ENCODE measurements at regions not wholly inside any gene's neighbourhood (a gene's known extent, or its start where the extent isn't known, plus 50 kb on each side); places are given as distances from the start of the nearest gene placed in this dataset.

GRCh38 chr12:38995249-38995648 is 89.9 kb upstream of the CPNE8 start (continued):
- TF ChIP-seq YY1 (IDR thresholded peaks at IDR 0.05; ENCODE audit: borderline replicate concordance in 1 of 3, control insufficient read depth in 1 of 3, extremely low read depth in 1 of 3, insufficient read depth in 3 of 3, insufficient read length in 1 of 3, insufficient replicate concordance in 2 of 3, low read depth in 1 of 3, low read length in 2 of 3) (no peak), STAT5A (IDR thresholded peaks at IDR 0.05; ENCODE audit: borderline replicate concordance, low read length) (no peak), SETDB1 (IDR thresholded peaks at IDR 0.05; ENCODE audit: low read length) (no peak), LEF1 (IDR thresholded peaks at IDR 0.05) (no peak)

DNA sequence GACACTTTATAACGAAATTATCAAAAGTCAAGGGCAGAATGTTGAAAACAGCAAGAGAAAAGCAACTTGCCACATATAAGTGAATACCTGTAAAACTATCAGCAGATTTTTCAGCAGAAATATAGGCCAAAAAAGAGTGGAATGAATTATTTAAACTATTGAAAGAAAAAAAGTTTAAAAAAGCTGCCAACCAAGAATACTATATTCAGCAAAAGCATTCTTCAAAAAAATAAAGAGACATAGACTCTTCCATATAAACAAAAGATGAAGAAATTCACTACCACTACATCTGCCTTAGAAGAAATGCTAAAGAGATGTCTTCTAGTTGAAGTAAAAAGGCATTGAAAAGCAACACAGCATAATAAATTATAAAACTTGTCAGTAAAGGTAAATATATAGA is 80.6 kb upstream of the CPNE8 start:
- ATAC-seq (no peak), FAIRE-seq (no peak), DNase-seq (ENCODE audit: extremely low read depth in 1 of 4, low spot score in 3 of 4) (no peak)
- H3K36me3 ChIP-seq (ENCODE audit: control insufficient read depth, insufficient read depth, low read length), result no peaks in the 10 kb centered on the region
- H4K20me1 ChIP-seq (replicated peaks; ENCODE audit: control insufficient read depth, insufficient read depth, low read length), result no peaks in the 10 kb centered on the region
- 0% methylated on average over 1 of the region's 1 CpG for WGBS (ENCODE audit: insufficient coverage, low coverage, missing lambda C conversion rate)
- H2AFZ ChIP-seq (ENCODE audit: low read depth, low read length), result no peak overlapping the region
- POLR2A ChIA-PET, result no interaction called here
- no peaks in the 10 kb centered on the region for H3K4me1 ChIP-seq (replicated peaks in 1 of 2; ENCODE audit: control insufficient read depth in 2 of 2, insufficient read depth in 2 of 2, low read length in 2 of 2)
- TF ChIP-seq SMAD3 (CRISPR knock-in tag; conservative IDR thresholded peaks at IDR 0.05) (no peak), CBX2 (IDR thresholded peaks at IDR 0.05; ENCODE audit: insufficient read depth, low read length, poor library complexity, severe bottlenecking) (no peak)
- no peaks in the 10 kb centered on the region for H3K79me2 ChIP-seq (ENCODE audit: control insufficient read depth, insufficient read depth, low read length)
- no peak overlapping the region for H3K9ac ChIP-seq (ENCODE audit: insufficient read depth in 1 of 2, low read depth in 2 of 2, low read length in 2 of 2)
- CTCF ChIA-PET (ENCODE audit: low intra/inter-chr PET ratio), result no interaction called here
- no peaks in the 10 kb centered on the region for H3K27me3 ChIP-seq (ENCODE audit: control insufficient read depth in 2 of 2, insufficient read depth in 2 of 2, low read length in 2 of 2)
- in situ Hi-C loops (cut with MboI) (no loop called here), intact Hi-C loops (cut with micrococcal nuclease) (no loop called here)
- H3K9me3 ChIP-seq (replicated peaks; ENCODE audit: control insufficient read depth, insufficient read depth, low read depth, low read length), result no peaks in the 10 kb centered on the region
- no peak overlapping the region for H3K4me2 ChIP-seq (ENCODE audit: insufficient read depth, low read length)
- H3K9me1 ChIP-seq (ENCODE audit: control insufficient read depth, insufficient read depth, low read length), result no peaks in the 10 kb centered on the region
- no peak overlapping the region for H3K4me3 ChIP-seq
- BruUV-seq (replicated peaks), result no TSS peak
- H3K27ac ChIP-seq (ENCODE audit: extremely low read depth, low read depth, low read length), result no peak overlapping the region

Measured in K562 (cell line).